ENCODE measurements at regions not wholly inside any gene's neighbourhood (a gene's known extent, or its start where the extent isn't known, plus 50 kb on each side); places are given as distances from the start of the nearest gene placed in this dataset.

DNA sequence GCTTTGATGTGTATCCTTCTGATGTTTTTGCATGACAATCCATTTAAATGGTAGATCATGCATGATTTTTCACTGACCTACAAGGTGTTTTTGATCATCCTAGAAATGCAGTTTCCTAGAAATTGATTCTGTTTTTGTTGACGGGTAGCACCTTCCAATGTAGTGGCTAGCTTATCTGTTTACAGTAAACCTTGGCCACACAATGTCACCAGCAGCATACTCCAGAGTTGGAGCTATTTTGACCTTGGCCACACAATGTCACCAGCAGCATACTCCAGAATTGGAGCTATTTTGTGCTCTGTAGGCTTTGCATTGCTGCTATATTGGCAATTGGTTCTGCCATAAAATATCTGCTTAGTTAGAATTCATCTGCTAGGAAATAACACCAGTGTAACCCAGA is 74.6 kb upstream of the NAA20 start:
- Histone ChIP-seq H3K27ac (ENCODE audit: low read depth) (no peak overlapping the region), H2AFZ (no peak overlapping the region), H3K27me3 (ENCODE audit: insufficient read depth) (no peaks in the 10 kb centered on the region), H3K4me2 (no peak overlapping the region), H4K20me1 (replicated peaks; ENCODE audit: insufficient read depth) (no peaks in the 10 kb centered on the region), H3K4me1 (ENCODE audit: insufficient read depth) (no peaks in the 10 kb centered on the region), H3K4me3 (no peak overlapping the region), H3F3A (replicated peaks; ENCODE audit: low read depth) (no peaks in the 10 kb centered on the region), H3K9me2 (ENCODE audit: insufficient read depth) (no peaks in the 10 kb centered on the region; the same call in 1 of the 2 replicates), H3K79me2 (replicated peaks; ENCODE audit: insufficient read depth) (no peaks in the 10 kb centered on the region), H3K36me3 (ENCODE audit: insufficient read depth) (no peaks in the 10 kb centered on the region)
- Mint-ChIP-seq H3K9me3 (no peaks in the 10 kb centered on the region), H3K27ac (no peak overlapping the region), H3K27me3 (ENCODE audit: insufficient read depth, low read depth, poor library complexity) (no peaks in the 10 kb centered on the region), H3K4me1 (no peaks in the 10 kb centered on the region; the same call in 2 of the 3 replicates), H3K4me3 (no peak overlapping the region), H3K36me3 (ENCODE audit: low read depth) (no peaks in the 10 kb centered on the region)
- no peak for ATAC-seq
- DNase-seq (ENCODE audit: low spot score), result no peak
- TF ChIP-seq NANOG (IDR thresholded peaks at IDR 0.05; ENCODE audit: borderline replicate concordance), result no peak
- no peak for TF ChIP-seq STAT1 (IDR thresholded peaks at IDR 0.05; ENCODE audit: unreplicated experiment)
- TF ChIP-seq EZH2 (IDR thresholded peaks at IDR 0.05; ENCODE audit: low read depth, unreplicated experiment), result no peak
- TF ChIP-seq JUNB (IDR thresholded peaks at IDR 0.05; ENCODE audit: unreplicated experiment), result no peak
- TF ChIP-seq ZNF114 (CRISPR knock-in tag; IDR thresholded peaks at IDR 0.05), result no peak
- TF ChIP-seq, protein P1, sequence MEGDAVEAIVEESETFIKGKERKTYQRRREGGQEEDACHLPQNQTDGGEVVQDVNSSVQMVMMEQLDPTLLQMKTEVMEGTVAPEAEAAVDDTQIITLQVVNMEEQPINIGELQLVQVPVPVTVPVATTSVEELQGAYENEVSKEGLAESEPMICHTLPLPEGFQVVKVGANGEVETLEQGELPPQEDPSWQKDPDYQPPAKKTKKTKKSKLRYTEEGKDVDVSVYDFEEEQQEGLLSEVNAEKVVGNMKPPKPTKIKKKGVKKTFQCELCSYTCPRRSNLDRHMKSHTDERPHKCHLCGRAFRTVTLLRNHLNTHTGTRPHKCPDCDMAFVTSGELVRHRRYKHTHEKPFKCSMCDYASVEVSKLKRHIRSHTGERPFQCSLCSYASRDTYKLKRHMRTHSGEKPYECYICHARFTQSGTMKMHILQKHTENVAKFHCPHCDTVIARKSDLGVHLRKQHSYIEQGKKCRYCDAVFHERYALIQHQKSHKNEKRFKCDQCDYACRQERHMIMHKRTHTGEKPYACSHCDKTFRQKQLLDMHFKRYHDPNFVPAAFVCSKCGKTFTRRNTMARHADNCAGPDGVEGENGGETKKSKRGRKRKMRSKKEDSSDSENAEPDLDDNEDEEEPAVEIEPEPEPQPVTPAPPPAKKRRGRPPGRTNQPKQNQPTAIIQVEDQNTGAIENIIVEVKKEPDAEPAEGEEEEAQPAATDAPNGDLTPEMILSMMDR (conservative IDR thresholded peaks at IDR 0.05; ENCODE audit: low read depth in 2 of 2), result no peak
- TF ChIP-seq, protein P2, sequence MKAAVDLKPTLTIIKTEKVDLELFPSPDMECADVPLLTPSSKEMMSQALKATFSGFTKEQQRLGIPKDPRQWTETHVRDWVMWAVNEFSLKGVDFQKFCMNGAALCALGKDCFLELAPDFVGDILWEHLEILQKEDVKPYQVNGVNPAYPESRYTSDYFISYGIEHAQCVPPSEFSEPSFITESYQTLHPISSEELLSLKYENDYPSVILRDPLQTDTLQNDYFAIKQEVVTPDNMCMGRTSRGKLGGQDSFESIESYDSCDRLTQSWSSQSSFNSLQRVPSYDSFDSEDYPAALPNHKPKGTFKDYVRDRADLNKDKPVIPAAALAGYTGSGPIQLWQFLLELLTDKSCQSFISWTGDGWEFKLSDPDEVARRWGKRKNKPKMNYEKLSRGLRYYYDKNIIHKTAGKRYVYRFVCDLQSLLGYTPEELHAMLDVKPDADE (IDR thresholded peaks at IDR 0.05), result no peak
- TF ChIP-seq, protein P3, sequence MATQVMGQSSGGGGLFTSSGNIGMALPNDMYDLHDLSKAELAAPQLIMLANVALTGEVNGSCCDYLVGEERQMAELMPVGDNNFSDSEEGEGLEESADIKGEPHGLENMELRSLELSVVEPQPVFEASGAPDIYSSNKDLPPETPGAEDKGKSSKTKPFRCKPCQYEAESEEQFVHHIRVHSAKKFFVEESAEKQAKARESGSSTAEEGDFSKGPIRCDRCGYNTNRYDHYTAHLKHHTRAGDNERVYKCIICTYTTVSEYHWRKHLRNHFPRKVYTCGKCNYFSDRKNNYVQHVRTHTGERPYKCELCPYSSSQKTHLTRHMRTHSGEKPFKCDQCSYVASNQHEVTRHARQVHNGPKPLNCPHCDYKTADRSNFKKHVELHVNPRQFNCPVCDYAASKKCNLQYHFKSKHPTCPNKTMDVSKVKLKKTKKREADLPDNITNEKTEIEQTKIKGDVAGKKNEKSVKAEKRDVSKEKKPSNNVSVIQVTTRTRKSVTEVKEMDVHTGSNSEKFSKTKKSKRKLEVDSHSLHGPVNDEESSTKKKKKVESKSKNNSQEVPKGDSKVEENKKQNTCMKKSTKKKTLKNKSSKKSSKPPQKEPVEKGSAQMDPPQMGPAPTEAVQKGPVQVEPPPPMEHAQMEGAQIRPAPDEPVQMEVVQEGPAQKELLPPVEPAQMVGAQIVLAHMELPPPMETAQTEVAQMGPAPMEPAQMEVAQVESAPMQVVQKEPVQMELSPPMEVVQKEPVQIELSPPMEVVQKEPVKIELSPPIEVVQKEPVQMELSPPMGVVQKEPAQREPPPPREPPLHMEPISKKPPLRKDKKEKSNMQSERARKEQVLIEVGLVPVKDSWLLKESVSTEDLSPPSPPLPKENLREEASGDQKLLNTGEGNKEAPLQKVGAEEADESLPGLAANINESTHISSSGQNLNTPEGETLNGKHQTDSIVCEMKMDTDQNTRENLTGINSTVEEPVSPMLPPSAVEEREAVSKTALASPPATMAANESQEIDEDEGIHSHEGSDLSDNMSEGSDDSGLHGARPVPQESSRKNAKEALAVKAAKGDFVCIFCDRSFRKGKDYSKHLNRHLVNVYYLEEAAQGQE (IDR thresholded peaks at IDR 0.05; ENCODE audit: unreplicated experiment), result no peak
- TF ChIP-seq CREB1 (CRISPR knock-in tag; IDR thresholded peaks at IDR 0.05; ENCODE audit: low read depth), result no peak
- TF ChIP-seq, protein P4, sequence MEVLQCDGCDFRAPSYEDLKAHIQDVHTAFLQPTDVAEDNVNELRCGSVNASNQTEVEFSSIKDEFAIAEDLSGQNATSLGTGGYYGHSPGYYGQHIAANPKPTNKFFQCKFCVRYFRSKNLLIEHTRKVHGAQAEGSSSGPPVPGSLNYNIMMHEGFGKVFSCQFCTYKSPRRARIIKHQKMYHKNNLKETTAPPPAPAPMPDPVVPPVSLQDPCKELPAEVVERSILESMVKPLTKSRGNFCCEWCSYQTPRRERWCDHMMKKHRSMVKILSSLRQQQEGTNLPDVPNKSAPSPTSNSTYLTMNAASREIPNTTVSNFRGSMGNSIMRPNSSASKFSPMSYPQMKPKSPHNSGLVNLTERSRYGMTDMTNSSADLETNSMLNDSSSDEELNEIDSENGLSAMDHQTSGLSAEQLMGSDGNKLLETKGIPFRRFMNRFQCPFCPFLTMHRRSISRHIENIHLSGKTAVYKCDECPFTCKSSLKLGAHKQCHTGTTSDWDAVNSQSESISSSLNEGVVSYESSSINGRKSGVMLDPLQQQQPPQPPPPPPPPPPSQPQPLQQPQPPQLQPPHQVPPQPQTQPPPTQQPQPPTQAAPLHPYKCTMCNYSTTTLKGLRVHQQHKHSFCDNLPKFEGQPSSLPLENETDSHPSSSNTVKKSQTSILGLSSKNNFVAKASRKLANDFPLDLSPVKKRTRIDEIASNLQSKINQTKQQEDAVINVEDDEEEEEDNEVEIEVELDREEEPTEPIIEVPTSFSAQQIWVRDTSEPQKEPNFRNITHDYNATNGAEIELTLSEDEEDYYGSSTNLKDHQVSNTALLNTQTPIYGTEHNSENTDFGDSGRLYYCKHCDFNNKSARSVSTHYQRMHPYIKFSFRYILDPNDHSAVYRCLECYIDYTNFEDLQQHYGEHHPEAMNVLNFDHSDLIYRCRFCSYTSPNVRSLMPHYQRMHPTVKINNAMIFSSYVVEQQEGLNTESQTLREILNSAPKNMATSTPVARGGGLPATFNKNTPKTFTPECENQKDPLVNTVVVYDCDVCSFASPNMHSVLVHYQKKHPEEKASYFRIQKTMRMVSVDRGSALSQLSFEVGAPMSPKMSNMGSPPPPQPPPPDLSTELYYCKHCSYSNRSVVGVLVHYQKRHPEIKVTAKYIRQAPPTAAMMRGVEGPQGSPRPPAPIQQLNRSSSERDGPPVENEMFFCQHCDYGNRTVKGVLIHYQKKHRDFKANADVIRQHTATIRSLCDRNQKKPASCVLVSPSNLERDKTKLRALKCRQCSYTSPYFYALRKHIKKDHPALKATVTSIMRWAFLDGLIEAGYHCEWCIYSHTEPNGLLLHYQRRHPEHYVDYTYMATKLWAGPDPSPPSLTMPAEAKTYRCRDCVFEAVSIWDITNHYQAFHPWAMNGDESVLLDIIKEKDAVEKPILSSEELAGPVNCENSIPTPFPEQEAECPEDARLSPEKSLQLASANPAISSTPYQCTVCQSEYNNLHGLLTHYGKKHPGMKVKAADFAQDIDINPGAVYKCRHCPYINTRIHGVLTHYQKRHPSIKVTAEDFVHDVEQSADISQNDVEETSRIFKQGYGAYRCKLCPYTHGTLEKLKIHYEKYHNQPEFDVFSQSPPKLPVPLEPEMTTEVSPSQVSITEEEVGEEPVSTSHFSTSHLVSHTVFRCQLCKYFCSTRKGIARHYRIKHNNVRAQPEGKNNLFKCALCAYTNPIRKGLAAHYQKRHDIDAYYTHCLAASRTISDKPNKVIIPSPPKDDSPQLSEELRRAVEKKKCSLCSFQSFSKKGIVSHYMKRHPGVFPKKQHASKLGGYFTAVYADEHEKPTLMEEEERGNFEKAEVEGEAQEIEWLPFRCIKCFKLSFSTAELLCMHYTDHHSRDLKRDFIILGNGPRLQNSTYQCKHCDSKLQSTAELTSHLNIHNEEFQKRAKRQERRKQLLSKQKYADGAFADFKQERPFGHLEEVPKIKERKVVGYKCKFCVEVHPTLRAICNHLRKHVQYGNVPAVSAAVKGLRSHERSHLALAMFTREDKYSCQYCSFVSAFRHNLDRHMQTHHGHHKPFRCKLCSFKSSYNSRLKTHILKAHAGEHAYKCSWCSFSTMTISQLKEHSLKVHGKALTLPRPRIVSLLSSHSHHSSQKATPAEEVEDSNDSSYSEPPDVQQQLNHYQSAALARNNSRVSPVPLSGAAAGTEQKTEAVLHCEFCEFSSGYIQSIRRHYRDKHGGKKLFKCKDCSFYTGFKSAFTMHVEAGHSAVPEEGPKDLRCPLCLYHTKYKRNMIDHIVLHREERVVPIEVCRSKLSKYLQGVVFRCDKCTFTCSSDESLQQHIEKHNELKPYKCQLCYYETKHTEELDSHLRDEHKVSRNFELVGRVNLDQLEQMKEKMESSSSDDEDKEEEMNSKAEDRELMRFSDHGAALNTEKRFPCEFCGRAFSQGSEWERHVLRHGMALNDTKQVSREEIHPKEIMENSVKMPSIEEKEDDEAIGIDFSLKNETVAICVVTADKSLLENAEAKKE (CRISPR knock-in tag; IDR thresholded peaks at IDR 0.05), result no peak
- TF ChIP-seq EZH2phosphoT487 (IDR thresholded peaks at IDR 0.05; ENCODE audit: unreplicated experiment), result no peak

Data from GM23338 (cell line).